Fibroblast of the conjunctiva (primary cell): ENCODE measurements at regions not wholly inside any gene's neighbourhood (a gene's known extent, or its start where the extent isn't known, plus 50 kb on each side); places are given as distances from the start of the nearest gene placed in this dataset.
"Not testable (repeated sequence)": the region's sequence is repeated elsewhere in the genome, so short reads cannot be mapped to it uniquely, and the experiment has no call there.

ENCODE experiments used
- DNase-seq: peaks from one replicate; pipeline ENCODE4 v3.0.0-alpha.2; 2010; ENCODE audit warnings: low read depth

GRCh38 chr4:186981161-186981560 lies 257.5 kb upstream of the FAT1 start:
- DNase-seq = peak; percentile 24

- DNase-seq = no peak
Measured at GRCh38 chr4:186982160-186982559, 258.5 kb upstream of the FAT1 start.

- no peak for DNase-seq
Measured at GRCh38 chr4:186984105-186984644, 260.5 kb upstream of the FAT1 start.

- no peak for DNase-seq
Measured at GRCh38 chr4:186999686-187000085, 276.0 kb upstream of the FAT1 start.

GRCh38 chr4:187000281-187000680 lies 276.6 kb upstream of the FAT1 start:
- no peak for DNase-seq

GRCh38 chr4:187002133-187002532 lies 278.5 kb upstream of the FAT1 start:
- not testable (repeated sequence) for DNase-seq

GRCh38 chr4:187004628-187005027 lies 281.0 kb upstream of the FAT1 start:
- DNase-seq = no peak

- peak; percentile 4 for DNase-seq
Measured at GRCh38 chr4:187006189-187006618, 282.5 kb upstream of the FAT1 start.

GRCh38 chr4:187010052-187010451 lies 286.4 kb upstream of the FAT1 start:
- DNase-seq = no peak

- no peak for DNase-seq
Measured at GRCh38 chr4:187016101-187016500, 292.4 kb upstream of the FAT1 start.

- DNase-seq = no peak
Measured at GRCh38 chr4:187017147-187017546, 293.5 kb upstream of the FAT1 start.

- no peak for DNase-seq
Measured at GRCh38 chr4:187019896-187020295, 296.2 kb upstream of the FAT1 start.

- DNase-seq = no peak
Measured at GRCh38 chr4:187020676-187021075, 297.0 kb upstream of the FAT1 start.

- DNase-seq = no peak
Measured at GRCh38 chr4:187021436-187022205, 298.0 kb upstream of the FAT1 start.

- no peak for DNase-seq
Measured at GRCh38 chr4:187027272-187027671, 303.6 kb upstream of the FAT1 start.

GRCh38 chr4:187042251-187042650 lies 318.6 kb upstream of the FAT1 start:
- DNase-seq = no peak

- no peak for DNase-seq
Measured at GRCh38 chr4:187046471-187046870, 322.8 kb upstream of the FAT1 start.

- no peak for DNase-seq
Measured at GRCh38 chr4:187059021-187059420, 335.4 kb upstream of the FAT1 start.

GRCh38 chr4:187059895-187060294 lies 336.2 kb upstream of the FAT1 start:
- DNase-seq = no peak

GRCh38 chr4:187060551-187060950 lies 336.9 kb upstream of the FAT1 start:
- no peak for DNase-seq

GRCh38 chr4:187063251-187063650 lies 339.6 kb upstream of the FAT1 start:
- no peak for DNase-seq

GRCh38 chr4:187064033-187064432 lies 340.4 kb upstream of the FAT1 start:
- DNase-seq = no peak

GRCh38 chr4:187065396-187065795 lies 341.7 kb upstream of the FAT1 start:
- no peak for DNase-seq

- no peak for DNase-seq
Measured at GRCh38 chr4:187065806-187066205, 342.1 kb upstream of the FAT1 start.
